ENCODE measurements at regions not wholly inside any gene's neighbourhood (a gene's known extent, or its start where the extent isn't known, plus 50 kb on each side); places are given as distances from the start of the nearest gene placed in this dataset.

DNA sequence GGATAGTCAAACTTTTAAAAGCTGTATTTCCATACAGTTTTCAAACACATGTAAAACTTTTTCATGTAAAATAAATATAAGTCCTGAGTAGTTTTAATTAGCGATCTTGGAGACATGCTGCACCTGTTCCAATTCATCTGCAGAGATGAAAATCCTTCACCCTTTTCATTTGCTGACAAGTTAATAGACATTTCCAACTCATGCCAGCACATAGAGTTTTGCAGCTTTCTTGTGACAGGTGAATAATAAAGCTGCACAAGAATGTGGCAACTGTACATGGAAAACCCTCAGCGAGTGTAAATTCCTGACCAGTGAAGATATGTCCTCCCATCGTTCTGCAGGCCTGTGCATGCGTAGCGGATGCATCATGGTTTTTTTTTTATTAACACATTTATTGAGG, 771.4 kb downstream of the TDRD15 start:
- no peak overlapping the region for H2BK5ac ChIP-seq (ENCODE audit: low read depth, low read length, poor library complexity, severe bottlenecking)
- no TSS peak for BruUV-seq (replicated peaks)
- no peaks in the 10 kb centered on the region for H3K9me1 ChIP-seq (ENCODE audit: insufficient read depth, low read length)
- no peak overlapping the region for H3K23ac ChIP-seq (ENCODE audit: low read depth, low read length)
- no peak overlapping the region for H3K4me3 ChIP-seq (ENCODE audit: insufficient read depth, low read depth, low read length)
- WGBS, 2 experiments (ENCODE audit: extremely low coverage in 2 of 2, insufficient read length in 1 of 2), result no CpG with 5 or more reads among the region's 5 CpGs
- H4K20me1 ChIP-seq (ENCODE audit: insufficient read depth, low read length), result no peaks in the 10 kb centered on the region
- no peak overlapping the region for H2BK120ac ChIP-seq (ENCODE audit: low read depth, low read length)
- H2AFZ ChIP-seq (replicated peaks; ENCODE audit: low read length, poor library complexity), result no peak overlapping the region
- no peaks in the 10 kb centered on the region for H3K79me1 ChIP-seq (ENCODE audit: low read depth in 1 of 2, low read length in 2 of 2)
- no peak overlapping the region for H3K4ac ChIP-seq (ENCODE audit: low read depth, low read length)
- H3K56ac ChIP-seq (ENCODE audit: extremely low read depth, insufficient read depth, low read length), result no peak overlapping the region
- no peak overlapping the region for H2BK20ac ChIP-seq (ENCODE audit: low read depth, low read length)
- no peak overlapping the region for H2AK5ac ChIP-seq (ENCODE audit: low read depth, low read length)
- H3K18ac ChIP-seq (ENCODE audit: low read depth, low read length), result no peak overlapping the region
- DNase-seq (no peak), ATAC-seq (ENCODE audit: low read depth) (no peak)
- no peaks in the 10 kb centered on the region for H3K36me3 ChIP-seq (ENCODE audit: control insufficient read depth, insufficient read depth, low read length)
- H3K9ac ChIP-seq (ENCODE audit: low read depth, low read length), result no peak overlapping the region
- no peaks in the 10 kb centered on the region for H3K9me3 ChIP-seq (ENCODE audit: control insufficient read depth, insufficient read depth, low read length)
- intact Hi-C loops (cut with micrococcal nuclease), result no loop called here
- no peak overlapping the region for H4K5ac ChIP-seq (ENCODE audit: low read depth, low read length)
- ChIA-PET CTCF (no interaction called here), POLR2A (ENCODE audit: unreplicated experiment) (no interaction called here)
- no peak overlapping the region for H3K27ac ChIP-seq (ENCODE audit: insufficient read depth, low read length)
- dilution Hi-C loops (cut with HindIII; ENCODE audit: low sequenced_read_pairs, unreplicated experiment), result no loop called here
- in situ Hi-C loops (cut with MboI; ENCODE audit: low sequenced_read_pairs), result no loop called here
- H3K4me1 ChIP-seq (ENCODE audit: control insufficient read depth, insufficient read depth, low read length), result peaks cover 3% of the 10 kb centered on the region; the same call in 1 of the 2 replicates
- no peak overlapping the region for H2AK9ac ChIP-seq (replicated peaks; ENCODE audit: low read depth, low read length, poor library complexity)
- TF ChIP-seq NFE2L2 (IDR thresholded peaks at IDR 0.05; ENCODE audit: low read depth, low read length) (no peak), MXI1 (IDR thresholded peaks at IDR 0.05; ENCODE audit: borderline replicate concordance, low read depth, low read length) (no peak), RAD21 (IDR thresholded peaks at IDR 0.05; ENCODE audit: low read length) (no peak), RFX5 (IDR thresholded peaks at IDR 0.05; ENCODE audit: low read depth, low read length) (no peak), POLR2A (IDR thresholded peaks at IDR 0.05; ENCODE audit: low read depth, low read length) (no peak), SMC3 (IDR thresholded peaks at IDR 0.05; ENCODE audit: low read depth, low read length) (no peak), FOS (IDR thresholded peaks at IDR 0.05; ENCODE audit: low read depth, low read length) (no peak), MAZ (IDR thresholded peaks at IDR 0.05; ENCODE audit: borderline replicate concordance, low read depth, low read length) (no peak), MAFK (IDR thresholded peaks at IDR 0.05; ENCODE audit: low read depth, low read length) (no peak), CEBPB (IDR thresholded peaks at IDR 0.05; ENCODE audit: low read depth, low read length) (no peak), RCOR1 (IDR thresholded peaks at IDR 0.05; ENCODE audit: insufficient replicate concordance, low read length) (no peak), CHD1 (IDR thresholded peaks at IDR 0.05; ENCODE audit: low read depth, low read length) (no peak), BHLHE40 (IDR thresholded peaks at IDR 0.05; ENCODE audit: low read depth, low read length) (no peak)
- TF ChIP-seq, protein P1, sequence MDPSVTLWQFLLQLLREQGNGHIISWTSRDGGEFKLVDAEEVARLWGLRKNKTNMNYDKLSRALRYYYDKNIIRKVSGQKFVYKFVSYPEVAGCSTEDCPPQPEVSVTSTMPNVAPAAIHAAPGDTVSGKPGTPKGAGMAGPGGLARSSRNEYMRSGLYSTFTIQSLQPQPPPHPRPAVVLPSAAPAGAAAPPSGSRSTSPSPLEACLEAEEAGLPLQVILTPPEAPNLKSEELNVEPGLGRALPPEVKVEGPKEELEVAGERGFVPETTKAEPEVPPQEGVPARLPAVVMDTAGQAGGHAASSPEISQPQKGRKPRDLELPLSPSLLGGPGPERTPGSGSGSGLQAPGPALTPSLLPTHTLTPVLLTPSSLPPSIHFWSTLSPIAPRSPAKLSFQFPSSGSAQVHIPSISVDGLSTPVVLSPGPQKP (IDR thresholded peaks at IDR 0.05; ENCODE audit: borderline replicate concordance, low read depth, low read length), result no peak
- TF ChIP-seq, protein P2, sequence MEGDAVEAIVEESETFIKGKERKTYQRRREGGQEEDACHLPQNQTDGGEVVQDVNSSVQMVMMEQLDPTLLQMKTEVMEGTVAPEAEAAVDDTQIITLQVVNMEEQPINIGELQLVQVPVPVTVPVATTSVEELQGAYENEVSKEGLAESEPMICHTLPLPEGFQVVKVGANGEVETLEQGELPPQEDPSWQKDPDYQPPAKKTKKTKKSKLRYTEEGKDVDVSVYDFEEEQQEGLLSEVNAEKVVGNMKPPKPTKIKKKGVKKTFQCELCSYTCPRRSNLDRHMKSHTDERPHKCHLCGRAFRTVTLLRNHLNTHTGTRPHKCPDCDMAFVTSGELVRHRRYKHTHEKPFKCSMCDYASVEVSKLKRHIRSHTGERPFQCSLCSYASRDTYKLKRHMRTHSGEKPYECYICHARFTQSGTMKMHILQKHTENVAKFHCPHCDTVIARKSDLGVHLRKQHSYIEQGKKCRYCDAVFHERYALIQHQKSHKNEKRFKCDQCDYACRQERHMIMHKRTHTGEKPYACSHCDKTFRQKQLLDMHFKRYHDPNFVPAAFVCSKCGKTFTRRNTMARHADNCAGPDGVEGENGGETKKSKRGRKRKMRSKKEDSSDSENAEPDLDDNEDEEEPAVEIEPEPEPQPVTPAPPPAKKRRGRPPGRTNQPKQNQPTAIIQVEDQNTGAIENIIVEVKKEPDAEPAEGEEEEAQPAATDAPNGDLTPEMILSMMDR (conservative IDR thresholded peaks at IDR 0.05; ENCODE audit: low read depth, low read length), result no peak
- TF ChIP-seq, protein P3, sequence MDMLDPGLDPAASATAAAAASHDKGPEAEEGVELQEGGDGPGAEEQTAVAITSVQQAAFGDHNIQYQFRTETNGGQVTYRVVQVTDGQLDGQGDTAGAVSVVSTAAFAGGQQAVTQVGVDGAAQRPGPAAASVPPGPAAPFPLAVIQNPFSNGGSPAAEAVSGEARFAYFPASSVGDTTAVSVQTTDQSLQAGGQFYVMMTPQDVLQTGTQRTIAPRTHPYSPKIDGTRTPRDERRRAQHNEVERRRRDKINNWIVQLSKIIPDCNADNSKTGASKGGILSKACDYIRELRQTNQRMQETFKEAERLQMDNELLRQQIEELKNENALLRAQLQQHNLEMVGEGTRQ (IDR thresholded peaks at IDR 0.05; ENCODE audit: low read depth, low read length), result no peak
- H3K14ac ChIP-seq (replicated peaks; ENCODE audit: low read depth, low read length), result no peak overlapping the region
- H4K8ac ChIP-seq (ENCODE audit: low read depth in 2 of 2, low read length in 2 of 2), result no peak overlapping the region
- no peak overlapping the region for H4K91ac ChIP-seq (ENCODE audit: insufficient read depth, low read depth, low read length)
- H3K4me2 ChIP-seq (ENCODE audit: low read depth, low read length), result no peak overlapping the region
- no peak overlapping the region for H2BK15ac ChIP-seq (ENCODE audit: low read depth, low read length)
- no peaks in the 10 kb centered on the region for H3K27me3 ChIP-seq (ENCODE audit: control insufficient read depth, insufficient read depth, low read length)

Data from IMR-90 (cell line).